Stomach (tissue), 8 donors: ENCODE measurements at regions not wholly inside any gene's neighbourhood (a gene's known extent, or its start where the extent isn't known, plus 50 kb on each side); places are given as distances from the start of the nearest gene placed in this dataset.

Source experiments
- DNase-seq, 2 donors: peaks; one replicate each; pipeline versions ENCODE4 v3.0.0 to v3.0.0-alpha.2; 2013 to 2019
- H3K27ac ChIP-seq, 5 donors: fragments of 200-600 bp in 4 of 5; sonication (generic) in 4 of 5; one replicate each; pipeline ENCODE4 v1.5.1; 2013 to 2019; ENCODE audit warnings: mild to moderate bottlenecking in 1 of 5, moderate library complexity in 1 of 5
- H3K27me3 ChIP-seq, 3 donors: fragments of 200-600 bp; sonication (generic); one replicate each; pipeline ENCODE4 v1.5.1; 2017 to 2019; ENCODE audit warnings: mixed run types in 1 of 3
- H3K36me3 ChIP-seq, 4 donors: fragments of 200-600 bp; sonication (generic); 1 replicate in 3 of 4; 2 replicates in 1 of 4; pipeline ENCODE4 v1.5.1; 2016 to 2019
- H3K4me1 ChIP-seq, 4 donors: fragments of 200-600 bp; sonication (generic); one replicate each; pipeline ENCODE4 v1.5.1; 2016 to 2019
- H3K4me3 ChIP-seq, 4 donors: fragments of 200-600 bp; sonication (generic) in 3 of 4; one replicate each; pipeline ENCODE4 v1.5.1; 2016 to 2019; ENCODE audit warnings: mild to moderate bottlenecking in 1 of 4
- H3K9me3 ChIP-seq, 4 donors: fragments of 200-600 bp; sonication (generic); one replicate each; pipeline ENCODE4 v1.5.1; 2016 to 2019
- EP300 ChIP-seq: sonication (generic); formaldehyde crosslinking; IDR thresholded peaks from one replicate; pipeline ENCODE4 v1.6.1; 2017; ENCODE audit warnings: antibody characterized with exemption
- POLR2A ChIP-seq, 4 donors: fragments of 450-650 bp; IDR thresholded peaks; one replicate each; pipeline ENCODE4 v1.6.1; 2016; ENCODE audit warnings: antibody characterized with exemption in 4 of 4, control low read depth in 2 of 4, mild to moderate bottlenecking in 1 of 4, moderate library complexity in 1 of 4
- POLR2AphosphoS5 ChIP-seq, 3 donors: sonication (generic); formaldehyde crosslinking; IDR thresholded peaks; one replicate each; pipeline ENCODE4 v1.6.1; 2016; ENCODE audit warnings: antibody characterized with exemption in 3 of 3
- WGBS, 5 donors: extraction: QIAGEN DNeasy Blood & Tissue Kit in 3 of 5; methylation state at CpG; one replicate each; pipeline versions ENCODE4 v1.1.5 to v1.1.7; 2013 to 2018; 5-methylcytosine and 5-hydroxymethylcytosine counted together
- intact Hi-C: fragments of 100-400 bp; cut with DNase I; formaldehyde crosslinking; loops from one replicate; pipeline ENCODE4 v1.15.1; 2023; ENCODE audit warnings: low total_unique reads
- TF ChIP-seq, protein P1 (sequence below), 7 experiments: fragments of 450-650 bp in 4 of 7; fragments of 200-600 bp in 3 of 7; sonication (generic) in 3 of 7; IDR thresholded peaks; one replicate each; pipeline ENCODE4 v1.5.1; 2016 to 2019; ENCODE audit warnings: antibody characterized with exemption in 7 of 7, control low read depth in 2 of 7, mild to moderate bottlenecking in 1 of 7
- donor health status: healthy with polysubstance abuse.
- donor health status: Bipolar disorder and iron deficiency.
- donor health status: healthy.

DNA sequence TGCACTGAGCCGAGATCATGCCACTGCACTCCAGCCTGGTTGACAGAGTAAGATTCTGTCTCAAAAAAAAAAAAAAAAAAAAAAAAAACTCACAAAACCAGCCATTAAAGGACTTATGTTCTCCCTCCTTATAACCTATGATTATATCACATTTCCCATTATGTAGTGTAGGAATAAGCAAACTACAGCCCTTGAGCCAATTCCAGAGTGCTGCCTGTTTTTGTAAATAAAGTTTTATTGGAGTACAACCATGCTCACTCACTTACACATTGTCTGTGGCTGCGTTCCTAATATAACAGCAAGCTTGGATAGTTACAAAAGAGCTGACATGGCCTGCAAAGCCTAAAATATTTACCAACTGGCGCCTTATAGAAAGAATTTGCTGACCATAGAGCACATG lies 72.7 kb upstream of the ARID5B start:
- WGBS, 5 donors = 91 to 97% (median 95%) methylated on average over 3 of the region's 3 CpGs
- Histone ChIP-seq H3K9me3 (no peaks in the 10 kb centered on the region), H3K27me3 (no peaks in the 10 kb centered on the region), H3K4me3 (no peak overlapping the region), H3K4me1 (peaks cover 0 to 30% (median 12%) of the 10 kb centered on the region in 4 donors), H3K27ac (no peak overlapping the region), H3K36me3 (no peaks in the 10 kb centered on the region)
- no peak for DNase-seq
- TF ChIP-seq, protein P1, sequence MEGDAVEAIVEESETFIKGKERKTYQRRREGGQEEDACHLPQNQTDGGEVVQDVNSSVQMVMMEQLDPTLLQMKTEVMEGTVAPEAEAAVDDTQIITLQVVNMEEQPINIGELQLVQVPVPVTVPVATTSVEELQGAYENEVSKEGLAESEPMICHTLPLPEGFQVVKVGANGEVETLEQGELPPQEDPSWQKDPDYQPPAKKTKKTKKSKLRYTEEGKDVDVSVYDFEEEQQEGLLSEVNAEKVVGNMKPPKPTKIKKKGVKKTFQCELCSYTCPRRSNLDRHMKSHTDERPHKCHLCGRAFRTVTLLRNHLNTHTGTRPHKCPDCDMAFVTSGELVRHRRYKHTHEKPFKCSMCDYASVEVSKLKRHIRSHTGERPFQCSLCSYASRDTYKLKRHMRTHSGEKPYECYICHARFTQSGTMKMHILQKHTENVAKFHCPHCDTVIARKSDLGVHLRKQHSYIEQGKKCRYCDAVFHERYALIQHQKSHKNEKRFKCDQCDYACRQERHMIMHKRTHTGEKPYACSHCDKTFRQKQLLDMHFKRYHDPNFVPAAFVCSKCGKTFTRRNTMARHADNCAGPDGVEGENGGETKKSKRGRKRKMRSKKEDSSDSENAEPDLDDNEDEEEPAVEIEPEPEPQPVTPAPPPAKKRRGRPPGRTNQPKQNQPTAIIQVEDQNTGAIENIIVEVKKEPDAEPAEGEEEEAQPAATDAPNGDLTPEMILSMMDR (IDR thresholded peaks at IDR 0.05) = no peak
- TF ChIP-seq POLR2A (IDR thresholded peaks at IDR 0.05) (no peak), EP300 (no peak), POLR2AphosphoS5 (IDR thresholded peaks at IDR 0.05) (no peak)
- intact Hi-C loops = no loop called here

DNA sequence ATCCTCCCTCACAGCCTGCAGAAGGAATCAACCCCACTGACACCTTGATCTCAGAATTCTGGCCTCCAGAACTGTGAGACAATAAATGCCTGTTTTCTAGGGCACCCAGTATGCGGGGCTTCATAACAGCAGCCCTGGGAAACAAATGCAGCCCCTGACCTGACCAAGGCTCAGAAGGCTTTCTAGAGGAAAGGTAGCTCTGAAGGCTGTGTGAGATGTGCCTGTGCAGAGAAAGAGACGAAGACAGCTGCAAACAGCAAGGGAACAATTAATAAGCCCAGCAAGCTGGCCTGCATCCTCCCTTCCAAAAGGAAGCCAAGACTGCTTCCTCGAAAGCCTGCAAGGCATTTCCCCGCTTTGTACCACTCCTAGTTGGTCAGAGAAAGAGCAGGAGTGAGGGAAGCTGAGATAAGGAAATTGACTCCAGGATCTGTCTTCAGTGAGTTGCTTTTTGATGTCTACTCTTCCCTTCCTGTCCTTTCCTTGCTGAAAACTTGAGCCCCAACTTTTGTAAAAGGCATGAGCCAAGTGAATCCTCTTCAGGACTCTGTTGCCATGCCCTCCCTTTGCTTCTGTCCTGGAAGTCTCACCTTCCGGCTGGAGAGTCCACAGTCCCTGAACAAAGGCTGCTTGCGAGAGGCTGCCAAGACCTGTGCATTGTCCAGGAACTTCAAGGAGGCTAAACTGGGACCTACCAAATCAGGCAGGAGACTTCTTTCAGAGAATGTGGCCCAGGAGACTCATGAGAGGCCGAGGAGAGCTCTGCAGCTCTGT lies 71.2 kb upstream of the ARID5B start:
- TF ChIP-seq POLR2AphosphoS5 (IDR thresholded peaks at IDR 0.05) (peak in 1 of 3 donors; percentile 7), EP300 (no peak)
- intact Hi-C loops = no loop called here
- Histone ChIP-seq H3K9me3 (no peaks in the 10 kb centered on the region), H3K4me3 (no peak overlapping the region), H3K4me1 (peaks cover 1 to 33% (median 18%) of the 10 kb centered on the region in 4 donors), H3K27me3 (no peaks in the 10 kb centered on the region), H3K36me3 (no peaks in the 10 kb centered on the region), H3K27ac (peak overlapping the region in 2 of 5 donors; percentile 47 to 57)
- peak in 1 of 2 donors; percentile 34 for DNase-seq
- WGBS, 5 donors = 34 to 67% (median 46%) methylated on average over 6 to 7 of the region's 7 CpGs

GRCh38 chr10:61830846-61831273 lies 70.6 kb upstream of the ARID5B start:
- peaks cover 7 to 33% (median 21%) of the 10 kb centered on the region in 4 donors for H3K4me1 ChIP-seq
- H3K9me3 ChIP-seq = no peaks in the 10 kb centered on the region
- intact Hi-C loops = no loop called here
- peak overlapping the region in 2 of 5 donors; percentile 47 to 57 for H3K27ac ChIP-seq
- no peak overlapping the region for H3K4me3 ChIP-seq
- TF ChIP-seq EP300 = no peak
- TF ChIP-seq POLR2A (IDR thresholded peaks at IDR 0.05) = no peak
- TF ChIP-seq POLR2AphosphoS5 (IDR thresholded peaks at IDR 0.05) = no peak
- TF ChIP-seq, protein P1 (IDR thresholded peaks at IDR 0.05) = no peak
- no peaks in the 10 kb centered on the region for H3K36me3 ChIP-seq
- no peaks in the 10 kb centered on the region for H3K27me3 ChIP-seq
- WGBS, 5 donors = 41 to 64% (median 58%) methylated on average over 7 of the region's 7 CpGs
- no peak for DNase-seq

GRCh38 chr10:61832866-61833481 lies 68.5 kb upstream of the ARID5B start:
- no peak for DNase-seq
- intact Hi-C loops = no loop called here
- Histone ChIP-seq H3K27ac (no peak overlapping the region), H3K27me3 (no peaks in the 10 kb centered on the region), H3K4me1 (peaks cover 25 to 50% (median 38%) of the 10 kb centered on the region in 4 donors), H3K36me3 (no peaks in the 10 kb centered on the region), H3K9me3 (no peaks in the 10 kb centered on the region), H3K4me3 (no peak overlapping the region)
- TF ChIP-seq POLR2A (IDR thresholded peaks at IDR 0.05) (no peak), EP300 (no peak), POLR2AphosphoS5 (IDR thresholded peaks at IDR 0.05) (no peak)
- TF ChIP-seq, protein P1 (IDR thresholded peaks at IDR 0.05) = no peak
- 55 to 66% (median 64%) methylated on average over 3 of the region's 3 CpGs for WGBS, 5 donors
